Ovary (tissue), 3 donors: ENCODE measurements at regions not wholly inside any gene's neighbourhood (a gene's known extent, or its start where the extent isn't known, plus 50 kb on each side); places are given as distances from the start of the nearest gene placed in this dataset.

Experiments
- POLR2A ChIP-seq: fragments of 450-650 bp; IDR thresholded peaks from one replicate; pipeline ENCODE4 v1.6.1; 2017; ENCODE audit warnings: antibody characterized with exemption, mild to moderate bottlenecking, moderate library complexity
- TF ChIP-seq, protein P1 (sequence below), 3 donors: fragments of 450-650 bp in 2 of 3; fragments of 200-600 bp in 1 of 3; IDR thresholded peaks; one replicate each; pipeline versions ENCODE4 v1.5.1 to v1.8.0; 2016 to 2022; ENCODE audit warnings: antibody characterized with exemption in 3 of 3, mild to moderate bottlenecking in 1 of 3
- donor health status: DM: no; HTN: no; CAD: no.

DNA sequence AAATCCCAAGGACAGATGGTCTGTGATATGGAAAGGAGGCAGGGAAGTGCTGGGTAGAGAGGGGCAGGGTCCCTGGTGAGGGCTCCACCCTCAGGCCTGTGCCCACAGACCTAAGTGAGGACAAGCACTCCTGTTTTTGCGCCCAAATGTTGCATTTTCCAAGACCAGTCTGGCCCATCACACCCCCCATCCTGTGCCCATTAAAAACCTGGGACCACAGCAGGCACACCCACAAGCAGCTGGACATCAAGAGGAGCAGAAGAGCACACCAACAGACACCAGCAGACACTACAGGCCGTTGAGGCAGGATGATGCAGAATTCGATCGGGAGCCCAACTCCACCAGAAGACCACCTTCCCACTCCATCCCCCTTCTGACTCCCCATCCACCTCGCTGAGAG, 72.8 kb downstream of the DMRTA2 start:
- TF ChIP-seq, protein P1, sequence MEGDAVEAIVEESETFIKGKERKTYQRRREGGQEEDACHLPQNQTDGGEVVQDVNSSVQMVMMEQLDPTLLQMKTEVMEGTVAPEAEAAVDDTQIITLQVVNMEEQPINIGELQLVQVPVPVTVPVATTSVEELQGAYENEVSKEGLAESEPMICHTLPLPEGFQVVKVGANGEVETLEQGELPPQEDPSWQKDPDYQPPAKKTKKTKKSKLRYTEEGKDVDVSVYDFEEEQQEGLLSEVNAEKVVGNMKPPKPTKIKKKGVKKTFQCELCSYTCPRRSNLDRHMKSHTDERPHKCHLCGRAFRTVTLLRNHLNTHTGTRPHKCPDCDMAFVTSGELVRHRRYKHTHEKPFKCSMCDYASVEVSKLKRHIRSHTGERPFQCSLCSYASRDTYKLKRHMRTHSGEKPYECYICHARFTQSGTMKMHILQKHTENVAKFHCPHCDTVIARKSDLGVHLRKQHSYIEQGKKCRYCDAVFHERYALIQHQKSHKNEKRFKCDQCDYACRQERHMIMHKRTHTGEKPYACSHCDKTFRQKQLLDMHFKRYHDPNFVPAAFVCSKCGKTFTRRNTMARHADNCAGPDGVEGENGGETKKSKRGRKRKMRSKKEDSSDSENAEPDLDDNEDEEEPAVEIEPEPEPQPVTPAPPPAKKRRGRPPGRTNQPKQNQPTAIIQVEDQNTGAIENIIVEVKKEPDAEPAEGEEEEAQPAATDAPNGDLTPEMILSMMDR (IDR thresholded peaks at IDR 0.05) = no peak
- TF ChIP-seq POLR2A = no peak
